ENCODE measurements at regions not wholly inside any gene's neighbourhood (a gene's known extent, or its start where the extent isn't known, plus 50 kb on each side); places are given as distances from the start of the nearest gene placed in this dataset.

- ATAC-seq (no peak), DNase-seq (ENCODE audit: low spot score in 2 of 2) (no peak)
- no peaks in the 10 kb centered on the region for H3K9me3 Mint-ChIP-seq
- no peaks in the 10 kb centered on the region for H3K36me3 Mint-ChIP-seq
- no peak overlapping the region for H3K27ac Mint-ChIP-seq
Measured at GRCh38 chr2:186912979-186913378, 64.0 kb upstream of the ZSWIM2 start.

- H3K9me3 Mint-ChIP-seq: no peaks in the 10 kb centered on the region
- DNase-seq (ENCODE audit: low spot score in 2 of 2) (no peak), ATAC-seq (no peak)
- H3K27ac Mint-ChIP-seq: no peak overlapping the region
- H3K36me3 Mint-ChIP-seq: no peaks in the 10 kb centered on the region
Measured at GRCh38 chr2:186911551-186912085, 62.6 kb upstream of the ZSWIM2 start.

- Mint-ChIP-seq H3K36me3 (no peaks in the 10 kb centered on the region), H3K27ac (no peak overlapping the region), H3K9me3 (no peaks in the 10 kb centered on the region)
- DNase-seq (ENCODE audit: low spot score in 2 of 2) (no peak), ATAC-seq (no peak)
Measured at GRCh38 chr2:186910996-186911395, 62.0 kb upstream of the ZSWIM2 start.

GRCh38 chr2:186909095-186909494, 60.1 kb upstream of the ZSWIM2 start:
- no peak for DNase-seq (ENCODE audit: low spot score in 2 of 2)
- H3K27ac Mint-ChIP-seq: no peak overlapping the region
- H3K36me3 Mint-ChIP-seq: no peaks in the 10 kb centered on the region
- H3K9me3 Mint-ChIP-seq: no peaks in the 10 kb centered on the region
- ATAC-seq: no peak

- ATAC-seq: no peak
- DNase-seq (ENCODE audit: low spot score in 2 of 2): no peak
- H3K27ac Mint-ChIP-seq: no peak overlapping the region
Measured at GRCh38 chr2:186907897-186908296, 58.9 kb upstream of the ZSWIM2 start.

GRCh38 chr2:186903216-186903615, 54.2 kb upstream of the ZSWIM2 start:
- ATAC-seq (no peak), DNase-seq (ENCODE audit: low spot score in 2 of 2) (no peak)
- Mint-ChIP-seq H3K36me3 (no peaks in the 10 kb centered on the region), H3K27ac (no peak overlapping the region), H3K9me3 (peaks cover 5 to 16% of the 10 kb centered on the region in 2 donors)

More at GRCh38 chr2:186907897-186908296, 58.9 kb upstream of the ZSWIM2 start:
- H3K36me3 Mint-ChIP-seq: no peaks in the 10 kb centered on the region
- H3K9me3 Mint-ChIP-seq: no peaks in the 10 kb centered on the region
